HepG2 (cell line): ENCODE measurements at regions not wholly inside any gene's neighbourhood (a gene's known extent, or its start where the extent isn't known, plus 50 kb on each side); places are given as distances from the start of the nearest gene placed in this dataset.

Experiments used
- FOSL1 ChIP-seq: sonication (generic); formaldehyde crosslinking; IDR thresholded peaks from 2 replicates; pipeline ENCODE4 v1.9.0; 2021; ENCODE audit warnings: missing genetic modification reagents, borderline replicate concordance
- NFE2L1 ChIP-seq: sonication (generic); formaldehyde crosslinking; IDR thresholded peaks from 2 replicates; pipeline ENCODE4 v1.4.0; 2020; ENCODE audit warnings: missing genetic modification reagents, mild to moderate bottlenecking, borderline replicate concordance
- NFIC ChIP-seq: IDR thresholded peaks from 2 replicates; pipeline ENCODE4 v1.6.1; 2012; ENCODE audit warnings: mild to moderate bottlenecking, low read length, inconsistent platforms
- NR3C1 ChIP-seq: sonication (generic); formaldehyde crosslinking; IDR thresholded peaks from 2 replicates; pipeline ENCODE4 v1.4.0; 2020; ENCODE audit warnings: missing genetic modification reagents
- RFX5 ChIP-seq: IDR thresholded peaks from 2 replicates; pipeline ENCODE4 v1.6.1; 2011; ENCODE audit warnings: low read depth, low read length, improper control_type of control experiment
- SMARCC2 ChIP-seq: fragments of 450-650 bp; IDR thresholded peaks from 2 replicates; pipeline ENCODE4 v1.6.1; 2017; ENCODE audit warnings: antibody characterized with exemption, mild to moderate bottlenecking
- SMYD3 ChIP-seq: sonication (generic); formaldehyde crosslinking; IDR thresholded peaks from 2 replicates; pipeline ENCODE4 v1.8.1; 2023; ENCODE audit warnings: mild to moderate bottlenecking, missing genetic modification reagents
- TCF7L2 ChIP-seq: IDR thresholded peaks from 2 replicates; pipeline ENCODE4 v1.6.1; 2011; ENCODE audit warnings: mild to moderate bottlenecking, low read depth, low read length, moderate library complexity
- ZFAT ChIP-seq: sonication (generic); formaldehyde crosslinking; conservative IDR thresholded peaks from 2 replicates; pipeline ENCODE4 v1.8.1; 2023; ENCODE audit warnings: missing genetic modification reagents, inconsistent platforms
- ZNF329 ChIP-seq: sonication (generic); formaldehyde crosslinking; IDR thresholded peaks from 2 replicates; pipeline ENCODE4 v1.9.0; 2021; ENCODE audit warnings: low read depth, mild to moderate bottlenecking, missing genetic modification reagents
- TF ChIP-seq, protein P1 (sequence below): IDR thresholded peaks from 2 replicates; pipeline ENCODE4 v1.6.1; 2012; ENCODE audit warnings: low read depth, low read length, improper control_type of control experiment
- TF ChIP-seq, protein P2 (sequence below): sonication (generic); formaldehyde crosslinking; IDR thresholded peaks from 2 replicates; pipeline ENCODE4 v1.4.0; 2020; ENCODE audit warnings: mild to moderate bottlenecking, missing genetic modification reagents
- TF ChIP-seq, protein P3 (sequence below): IDR thresholded peaks from 2 replicates; pipeline ENCODE4 v1.6.1; 2016; ENCODE audit warnings: low read depth, borderline replicate concordance
- TF ChIP-seq, protein P4 (sequence below): sonication (generic); formaldehyde crosslinking; IDR thresholded peaks from 2 replicates; pipeline ENCODE4 v1.5.1; 2020; ENCODE audit warnings: missing genetic modification reagents, mild to moderate bottlenecking, borderline replicate concordance

DNA sequence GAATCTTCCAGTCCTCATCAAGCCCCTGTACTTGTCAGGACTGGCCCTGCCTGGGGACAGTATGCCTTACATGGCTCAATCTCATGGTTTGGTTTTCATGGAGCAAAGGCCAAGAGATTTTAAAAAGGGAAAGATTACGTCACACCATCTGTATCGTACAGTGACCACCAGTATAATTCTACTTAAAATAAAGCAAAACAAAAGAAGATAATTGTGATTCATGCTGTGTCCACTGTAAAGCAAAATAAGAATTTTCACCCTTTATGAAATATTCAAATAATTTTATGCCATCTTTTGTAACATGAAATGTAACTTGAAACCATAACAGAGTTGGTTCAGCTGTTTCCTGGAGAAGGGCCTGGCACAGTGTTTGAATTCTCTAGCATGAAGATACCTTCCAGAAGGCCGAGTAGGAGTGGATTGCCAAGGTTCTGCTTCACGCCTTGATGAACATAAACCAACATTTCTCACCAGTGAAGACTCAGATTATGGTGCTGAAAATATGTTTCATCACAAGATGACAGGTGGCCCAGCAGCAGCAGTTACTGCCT is 486.5 kb downstream of the RFPL4B start:
- TF ChIP-seq NFIC (no peak), RFX5 (no peak), ZFAT (CRISPR knock-in tag) (no peak), SMYD3 (CRISPR knock-in tag) (no peak), FOSL1 (CRISPR knock-in tag) (no peak), ZNF329 (no peak), NFE2L1 (CRISPR knock-in tag) (no peak), NR3C1 (CRISPR knock-in tag) (no peak), TCF7L2 (no peak), SMARCC2 (no peak)
- TF ChIP-seq, protein P1, sequence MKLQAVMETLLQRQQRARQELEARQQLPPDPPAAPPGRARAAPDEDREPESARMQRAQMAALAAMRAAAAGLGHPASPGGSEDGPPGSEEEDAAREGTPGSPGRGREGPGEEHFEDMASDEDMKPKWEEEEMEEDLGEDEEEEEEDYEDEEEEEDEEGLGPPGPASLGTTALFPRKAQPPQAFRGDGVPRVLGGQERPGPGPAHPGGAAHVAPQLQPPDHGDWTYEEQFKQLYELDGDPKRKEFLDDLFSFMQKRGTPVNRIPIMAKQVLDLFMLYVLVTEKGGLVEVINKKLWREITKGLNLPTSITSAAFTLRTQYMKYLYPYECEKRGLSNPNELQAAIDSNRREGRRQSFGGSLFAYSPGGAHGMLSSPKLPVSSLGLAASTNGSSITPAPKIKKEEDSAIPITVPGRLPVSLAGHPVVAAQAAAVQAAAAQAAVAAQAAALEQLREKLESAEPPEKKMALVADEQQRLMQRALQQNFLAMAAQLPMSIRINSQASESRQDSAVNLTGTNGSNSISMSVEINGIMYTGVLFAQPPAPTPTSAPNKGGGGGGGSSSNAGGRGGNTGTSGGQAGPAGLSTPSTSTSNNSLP: no peak
- TF ChIP-seq, protein P2, sequence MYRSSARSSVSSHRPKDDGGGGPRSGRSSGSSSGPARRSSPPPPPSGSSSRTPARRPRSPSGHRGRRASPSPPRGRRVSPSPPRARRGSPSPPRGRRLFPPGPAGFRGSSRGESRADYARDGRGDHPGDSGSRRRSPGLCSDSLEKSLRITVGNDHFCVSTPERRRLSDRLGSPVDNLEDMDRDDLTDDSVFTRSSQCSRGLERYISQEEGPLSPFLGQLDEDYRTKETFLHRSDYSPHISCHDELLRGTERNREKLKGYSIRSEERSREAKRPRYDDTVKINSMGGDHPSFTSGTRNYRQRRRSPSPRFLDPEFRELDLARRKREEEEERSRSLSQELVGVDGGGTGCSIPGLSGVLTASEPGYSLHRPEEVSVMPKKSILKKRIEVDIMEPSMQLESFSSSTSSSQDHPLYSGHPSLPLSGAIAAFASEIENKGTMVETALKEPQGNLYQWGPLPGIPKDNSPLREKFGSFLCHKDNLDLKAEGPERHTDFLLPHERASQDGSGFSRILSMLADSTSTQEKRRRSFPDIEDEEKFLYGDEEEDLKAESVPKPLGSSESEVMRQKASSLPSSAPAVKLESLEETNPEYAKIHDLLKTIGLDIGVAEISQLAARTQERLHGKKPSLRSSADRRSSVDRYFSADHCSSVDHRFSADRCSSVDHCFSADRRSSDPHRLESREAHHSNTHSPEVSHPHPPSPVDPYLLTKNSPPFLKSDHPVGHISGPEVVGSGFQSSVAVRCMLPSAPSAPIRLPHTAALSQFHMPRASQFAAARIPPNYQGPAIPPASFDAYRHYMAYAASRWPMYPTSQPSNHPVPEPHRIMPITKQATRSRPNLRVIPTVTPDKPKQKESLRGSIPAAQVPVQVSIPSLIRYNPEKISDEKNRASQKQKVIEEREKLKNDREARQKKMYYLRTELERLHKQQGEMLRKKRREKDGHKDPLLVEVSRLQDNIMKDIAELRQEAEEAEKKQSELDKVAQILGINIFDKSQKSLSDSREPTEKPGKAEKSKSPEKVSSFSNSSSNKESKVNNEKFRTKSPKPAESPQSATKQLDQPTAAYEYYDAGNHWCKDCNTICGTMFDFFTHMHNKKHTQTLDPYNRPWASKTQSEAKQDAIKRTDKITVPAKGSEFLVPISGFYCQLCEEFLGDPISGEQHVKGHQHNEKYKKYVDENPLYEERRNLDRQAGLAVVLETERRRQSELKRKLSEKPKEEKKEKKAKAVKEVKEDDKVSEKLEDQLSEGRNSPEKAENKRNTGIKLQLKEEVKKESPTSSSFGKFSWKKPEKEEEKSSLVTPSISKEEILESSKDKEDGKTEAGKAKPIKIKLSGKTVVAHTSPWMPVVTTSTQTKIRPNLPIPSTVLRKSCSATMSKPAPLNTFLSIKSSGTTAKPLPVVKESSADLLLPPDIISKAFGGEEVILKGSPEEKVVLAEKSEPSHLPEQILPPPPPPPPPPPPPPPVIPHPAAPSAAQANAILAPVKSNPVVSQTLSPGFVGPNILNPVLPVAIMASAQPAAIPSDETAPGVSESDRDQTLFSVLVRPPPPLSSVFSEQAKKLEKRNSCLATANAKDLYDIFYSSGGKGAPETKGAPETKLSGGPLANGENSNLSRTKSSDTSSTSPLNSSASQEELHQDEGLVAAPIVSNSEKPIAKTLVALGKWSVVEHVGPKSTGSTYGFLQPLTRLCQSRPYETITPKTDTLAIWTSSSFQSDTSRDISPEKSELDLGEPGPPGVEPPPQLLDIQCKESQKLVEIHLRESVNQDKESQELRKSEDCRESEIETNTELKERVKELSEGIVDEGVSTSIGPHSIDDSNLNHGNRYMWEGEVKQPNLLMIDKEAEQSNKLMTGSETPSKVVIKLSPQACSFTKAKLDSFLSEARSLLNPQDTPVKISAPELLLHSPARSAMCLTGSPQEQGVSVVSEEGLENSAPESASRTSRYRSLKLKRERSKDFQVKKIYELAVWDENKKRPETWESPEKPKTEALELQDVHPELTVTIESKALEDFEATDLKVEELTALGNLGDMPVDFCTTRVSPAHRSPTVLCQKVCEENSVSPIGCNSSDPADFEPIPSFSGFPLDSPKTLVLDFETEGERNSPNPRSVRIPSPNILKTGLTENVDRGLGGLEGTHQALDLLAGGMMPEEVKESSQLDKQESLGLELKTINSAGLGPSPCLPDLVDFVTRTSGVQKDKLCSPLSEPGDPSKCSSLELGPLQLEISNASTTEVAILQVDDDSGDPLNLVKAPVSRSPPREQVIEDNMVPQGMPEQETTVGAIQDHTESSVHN (CRISPR knock-in tag): no peak
- TF ChIP-seq, protein P3, sequence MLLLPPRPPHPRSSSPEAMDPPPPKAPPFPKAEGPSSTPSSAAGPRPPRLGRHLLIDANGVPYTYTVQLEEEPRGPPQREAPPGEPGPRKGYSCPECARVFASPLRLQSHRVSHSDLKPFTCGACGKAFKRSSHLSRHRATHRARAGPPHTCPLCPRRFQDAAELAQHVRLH (CRISPR knock-in tag): no peak
- TF ChIP-seq, protein P4, sequence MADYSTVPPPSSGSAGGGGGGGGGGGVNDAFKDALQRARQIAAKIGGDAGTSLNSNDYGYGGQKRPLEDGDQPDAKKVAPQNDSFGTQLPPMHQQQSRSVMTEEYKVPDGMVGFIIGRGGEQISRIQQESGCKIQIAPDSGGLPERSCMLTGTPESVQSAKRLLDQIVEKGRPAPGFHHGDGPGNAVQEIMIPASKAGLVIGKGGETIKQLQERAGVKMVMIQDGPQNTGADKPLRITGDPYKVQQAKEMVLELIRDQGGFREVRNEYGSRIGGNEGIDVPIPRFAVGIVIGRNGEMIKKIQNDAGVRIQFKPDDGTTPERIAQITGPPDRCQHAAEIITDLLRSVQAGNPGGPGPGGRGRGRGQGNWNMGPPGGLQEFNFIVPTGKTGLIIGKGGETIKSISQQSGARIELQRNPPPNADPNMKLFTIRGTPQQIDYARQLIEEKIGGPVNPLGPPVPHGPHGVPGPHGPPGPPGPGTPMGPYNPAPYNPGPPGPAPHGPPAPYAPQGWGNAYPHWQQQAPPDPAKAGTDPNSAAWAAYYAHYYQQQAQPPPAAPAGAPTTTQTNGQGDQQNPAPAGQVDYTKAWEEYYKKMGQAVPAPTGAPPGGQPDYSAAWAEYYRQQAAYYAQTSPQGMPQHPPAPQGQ: no peak
